H9 (cell line): ENCODE measurements at regions not wholly inside any gene's neighbourhood (a gene's known extent, or its start where the extent isn't known, plus 50 kb on each side); places are given as distances from the start of the nearest gene placed in this dataset.

Experiments used
- DNase-seq: peaks from one replicate; pipeline ENCODE4 v3.0.0-alpha.2; 2017
- H2AFZ ChIP-seq: one replicate; pipeline ENCODE4 v1.6.1; 2013; ENCODE audit warnings: mild to moderate bottlenecking, low read length, control low read depth, moderate library complexity
- H2AK5ac ChIP-seq: 2 replicates; pipeline ENCODE4 v1.6.1; 2013; ENCODE audit warnings: low read length, control low read depth, mixed read lengths; ENCODE audit not compliant: insufficient read length
- H2BK120ac ChIP-seq: one replicate; pipeline ENCODE4 v1.6.1; 2013; ENCODE audit warnings: low read depth, mild to moderate bottlenecking, low read length, control low read depth, inconsistent platforms; ENCODE audit not compliant: poor library complexity, severe bottlenecking
- H2BK12ac ChIP-seq: 2 replicates; pipeline ENCODE4 v1.6.1; 2013; ENCODE audit warnings: low read length, control low read depth, mixed read lengths, low read depth; ENCODE audit not compliant: insufficient read length
- H2BK15ac ChIP-seq: 2 replicates; pipeline ENCODE4 v1.6.1; 2013; ENCODE audit warnings: low read depth, low read length, control low read depth
- H2BK20ac ChIP-seq: one replicate; pipeline ENCODE4 v1.6.1; 2013; ENCODE audit warnings: low read depth, mild to moderate bottlenecking, low read length, control low read depth, inconsistent platforms; ENCODE audit not compliant: poor library complexity, severe bottlenecking
- H2BK5ac ChIP-seq: 2 replicates; pipeline ENCODE4 v1.6.1; 2013; ENCODE audit warnings: low read length, control low read depth, mixed read lengths; ENCODE audit not compliant: insufficient read length
- H3K14ac ChIP-seq: 2 replicates; pipeline ENCODE4 v1.6.1; 2013; ENCODE audit warnings: low read length, control low read depth; ENCODE audit not compliant: insufficient read depth
- H3K18ac ChIP-seq: 2 replicates; pipeline ENCODE4 v1.6.1; 2013; ENCODE audit warnings: low read depth, mild to moderate bottlenecking, mixed read lengths, low read length, control low read depth; ENCODE audit not compliant: insufficient read length
- H3K23ac ChIP-seq: 2 replicates; pipeline ENCODE4 v1.6.1; 2013; ENCODE audit warnings: low read length, control low read depth, mixed read lengths, low read depth; ENCODE audit not compliant: insufficient read length
- H3K23me2 ChIP-seq: 2 replicates; pipeline ENCODE4 v1.6.1; 2013; ENCODE audit warnings: low read depth, mild to moderate bottlenecking, mixed read lengths, low read length, control low read depth; ENCODE audit not compliant: insufficient read length, poor library complexity, severe bottlenecking
- H3K27ac ChIP-seq: 2 replicates; pipeline ENCODE4 v1.5.1; 2013; ENCODE audit warnings: low read length, control low read depth, mixed read lengths, low read depth; ENCODE audit not compliant: insufficient read length
- H3K27me3 ChIP-seq: 2 replicates; pipeline ENCODE4 v1.6.1; 2013; ENCODE audit warnings: low read length, control low read depth, inconsistent platforms; ENCODE audit not compliant: insufficient read depth
- H3K4ac ChIP-seq: 2 replicates; pipeline ENCODE4 v1.6.1; 2013; ENCODE audit warnings: low read depth, mild to moderate bottlenecking, control low read depth, inconsistent platforms, low read length, moderate library complexity
- H3K4me1 ChIP-seq: 2 replicates; pipeline ENCODE4 v1.6.1; 2013; ENCODE audit warnings: low read length, control low read depth, inconsistent platforms; ENCODE audit not compliant: insufficient read depth
- H3K4me2 ChIP-seq: 2 replicates; pipeline ENCODE4 v1.6.1; 2013; ENCODE audit warnings: low read length, control low read depth, mixed read lengths; ENCODE audit not compliant: insufficient read length, insufficient read depth
- H3K56ac ChIP-seq: 2 replicates; pipeline ENCODE4 v1.6.1; 2013; ENCODE audit warnings: low read depth, mild to moderate bottlenecking, mixed read lengths, low read length, control low read depth; ENCODE audit not compliant: insufficient read length
- H3K79me1 ChIP-seq: 2 replicates; pipeline ENCODE4 v1.6.1; 2013; ENCODE audit warnings: low read depth, mild to moderate bottlenecking, moderate library complexity, low read length, control low read depth, inconsistent platforms; ENCODE audit not compliant: insufficient read depth, poor library complexity, severe bottlenecking
- H3K79me2 ChIP-seq: 2 replicates; pipeline ENCODE4 v1.6.1; 2013; ENCODE audit warnings: low read length, control low read depth, inconsistent platforms; ENCODE audit not compliant: insufficient read depth
- H3K9ac ChIP-seq: 2 replicates; pipeline ENCODE4 v1.6.1; 2013; ENCODE audit warnings: low read length, control low read depth, mixed read lengths; ENCODE audit not compliant: insufficient read length; ENCODE audit errors: extremely low read depth
- H3K9me3 ChIP-seq: one replicate; pipeline ENCODE4 v1.6.1; 2013; ENCODE audit warnings: low read depth, low read length, inconsistent platforms; ENCODE audit not compliant: control insufficient read depth
- H3T11ph ChIP-seq: one replicate; pipeline ENCODE4 v1.6.1; 2013; ENCODE audit warnings: mild to moderate bottlenecking, low read length, control low read depth, inconsistent platforms
- H4K20me1 ChIP-seq: one replicate; pipeline ENCODE4 v1.6.1; 2013; ENCODE audit not compliant: control insufficient read depth, insufficient read length, insufficient read depth
- H4K5ac ChIP-seq: 2 replicates; pipeline ENCODE4 v1.6.1; 2013; ENCODE audit warnings: low read depth, mild to moderate bottlenecking, mixed read lengths, low read length, control low read depth; ENCODE audit not compliant: insufficient read length
- H4K8ac ChIP-seq: replicated peaks from 2 replicates; pipeline ENCODE4 v1.6.1; 2013; ENCODE audit warnings: low read length, control low read depth, mixed read lengths, low read depth; ENCODE audit not compliant: insufficient read length
- H4K91ac ChIP-seq: 2 replicates; pipeline ENCODE4 v1.6.1; 2013; ENCODE audit warnings: low read depth, mild to moderate bottlenecking, moderate library complexity, mixed read lengths, low read length, control low read depth; ENCODE audit not compliant: insufficient read length
- H3K27ac Mint-ChIP-seq, 3 experiments: 2 replicates in 2 of 3; 3 replicates in 1 of 3; pipeline ENCODE4 v1.8.0; 2020 to 2021; ENCODE audit warnings: mixed read lengths in 3 of 3, mild to moderate bottlenecking in 1 of 3, moderate library complexity in 1 of 3
- H3K27me3 Mint-ChIP-seq: 2 replicates; pipeline ENCODE4 v1.8.0; 2021; ENCODE audit warnings: low read depth, mild to moderate bottlenecking, moderate library complexity, mixed read lengths
- H3K36me3 Mint-ChIP-seq, 3 experiments: 2 replicates in 2 of 3; 3 replicates in 1 of 3; pipeline ENCODE4 v1.8.0; 2020 to 2021; ENCODE audit warnings: low read depth in 3 of 3, mixed read lengths in 3 of 3; ENCODE audit not compliant: insufficient read depth in 1 of 3
- H3K4me1 Mint-ChIP-seq, 2 experiments: 2 replicates each; pipeline ENCODE4 v1.8.0; 2020; ENCODE audit warnings: mixed read lengths in 2 of 2
- H3K4me3 Mint-ChIP-seq, 2 experiments: 2 replicates in 1 of 2; 3 replicates in 1 of 2; pipeline ENCODE4 v1.8.0; 2020 to 2021; ENCODE audit warnings: mild to moderate bottlenecking in 2 of 2, mixed read lengths in 2 of 2, moderate library complexity in 1 of 2
- H3K9me3 Mint-ChIP-seq, 2 experiments: 2 replicates in 1 of 2; 3 replicates in 1 of 2; pipeline ENCODE4 v1.8.0; 2020; ENCODE audit warnings: mild to moderate bottlenecking in 2 of 2, mixed read lengths in 2 of 2, moderate library complexity in 1 of 2
- CTCF ChIP-seq: fragments of 200-600 bp; sonication (generic); conservative IDR thresholded peaks from 3 replicates; pipeline ENCODE4 v1.8.0; 2021; ENCODE audit warnings: antibody characterized with exemption, mild to moderate bottlenecking
- WGBS: extraction: QIAGEN DNeasy Blood & Tissue Kit; methylation state at CpG from one replicate; pipeline ENCODE4 v1.1.7; 2013; ENCODE audit warnings: missing lambda C conversion rate, low lambda C conversion rate, mixed read lengths; ENCODE audit not compliant: insufficient read length; ENCODE audit errors: extremely low coverage; 5-methylcytosine and 5-hydroxymethylcytosine counted together

- H3K27me3 ChIP-seq: no peaks in the 10 kb centered on the region
- H2BK120ac ChIP-seq: no peak overlapping the region
- Mint-ChIP-seq H3K4me1 (peaks cover 5 to 6% of the 10 kb centered on the region in 2 experiments), H3K27ac (no peak overlapping the region), H3K27me3 (no peaks in the 10 kb centered on the region), H3K4me3 (no peak overlapping the region), H3K36me3 (peaks cover 0 to 5% (median 3%) of the 10 kb centered on the region in 3 experiments; a peak in 4 of 7 replicates), H3K9me3 (no peaks in the 10 kb centered on the region; a peak in 3 of 5 replicates)
- no peaks in the 10 kb centered on the region for H3K9me3 ChIP-seq
- H4K91ac ChIP-seq: no peak overlapping the region
- no peak overlapping the region for H3K4ac ChIP-seq
- H4K5ac ChIP-seq: no peak overlapping the region
- no peak overlapping the region for H3K9ac ChIP-seq
- no peak overlapping the region for H3K14ac ChIP-seq
- no peak for TF ChIP-seq CTCF
- no CpG with 5 or more reads among the region's 6 CpGs for WGBS
- no peaks in the 10 kb centered on the region for H3K4me1 ChIP-seq
- no peak overlapping the region for H2AK5ac ChIP-seq
- H2AFZ ChIP-seq: no peak overlapping the region
- no peak overlapping the region for H2BK5ac ChIP-seq
- no peaks in the 10 kb centered on the region for H3K79me1 ChIP-seq
- H3K27ac ChIP-seq: no peak overlapping the region
- no peak overlapping the region for H4K8ac ChIP-seq
- H3K23ac ChIP-seq: no peak overlapping the region
- no peak overlapping the region for H3K4me2 ChIP-seq
- H3K23me2 ChIP-seq: no peaks in the 10 kb centered on the region
- no peaks in the 10 kb centered on the region for H3K79me2 ChIP-seq
- no peak overlapping the region for H2BK20ac ChIP-seq
- DNase-seq: no peak
- no peak overlapping the region for H3K18ac ChIP-seq
- no peak overlapping the region for H2BK15ac ChIP-seq
- H3T11ph ChIP-seq: no peak overlapping the region
- H4K20me1 ChIP-seq: no peaks in the 10 kb centered on the region
- H3K56ac ChIP-seq: no peak overlapping the region
- H2BK12ac ChIP-seq: no peak overlapping the region
These were observed 581.6 kb downstream of the CETN3 start for GRCh38 chr5:89827960-89828359.
